Gastrocnemius medialis (tissue), 4 donors: ENCODE measurements at regions not wholly inside any gene's neighbourhood (a gene's known extent, or its start where the extent isn't known, plus 50 kb on each side); places are given as distances from the start of the nearest gene placed in this dataset.

Source experiments
- ATAC-seq, 2 donors: fragments of 150-250 bp; one replicate each; pipeline ENCODE4 v1.9.1; 2016
- DNase-seq, 2 donors: peaks; one replicate each; pipeline ENCODE4 v3.0.0-alpha.2; 2019
- H3K27ac ChIP-seq, 4 donors: fragments of 200-600 bp; sonication (generic); 1 replicate in 1 of 4; 2 replicates in 3 of 4; pipeline ENCODE4 v1.5.1; 2016 to 2018; ENCODE audit warnings: mild to moderate bottlenecking in 2 of 4, moderate library complexity in 1 of 4
- H3K27me3 ChIP-seq, 3 donors: fragments of 200-600 bp; sonication (generic) in 2 of 3; 1 replicate in 1 of 3; 2 replicates in 2 of 3; pipeline versions ENCODE4 v1.5.1 to v1.6.0; 2016 to 2019; ENCODE audit warnings: mild to moderate bottlenecking in 1 of 3, moderate library complexity in 1 of 3
- H3K36me3 ChIP-seq, 2 donors: fragments of 200-600 bp; sonication (generic) in 1 of 2; one replicate each; pipeline ENCODE4 v1.5.1; 2017 to 2018
- H3K4me1 ChIP-seq, 2 donors: fragments of 200-600 bp; sonication (generic) in 1 of 2; one replicate each; pipeline ENCODE4 v1.5.1; 2016 to 2017; ENCODE audit warnings: mild to moderate bottlenecking in 2 of 2
- H3K4me3 ChIP-seq, 4 donors: fragments of 200-600 bp; sonication (generic) in 3 of 4; 1 replicate in 1 of 4; 2 replicates in 3 of 4; pipeline ENCODE4 v1.5.1; 2016 to 2019; ENCODE audit warnings: mild to moderate bottlenecking in 2 of 4
- H3K9me3 ChIP-seq, 3 donors: fragments of 200-600 bp; sonication (generic) in 2 of 3; 1 replicate in 1 of 3; 2 replicates in 2 of 3; pipeline ENCODE4 v1.5.1; 2016 to 2019
- CTCF ChIP-seq, 5 experiments: fragments of 450-650 bp in 3 of 5; fragments of 200-600 bp in 2 of 5; sonication (generic) in 2 of 5; IDR thresholded peaks in 4 of 5; conservative IDR thresholded peaks in 1 of 5; 1 replicate in 4 of 5; 2 replicates in 1 of 5; pipeline ENCODE4 v1.5.1; 2016 to 2019; ENCODE audit warnings: antibody characterized with exemption in 5 of 5, mild to moderate bottlenecking in 3 of 5, moderate library complexity in 3 of 5
- POLR2A ChIP-seq, 2 donors: fragments of 450-650 bp; IDR thresholded peaks; one replicate each; pipeline ENCODE4 v1.6.1; 2017; ENCODE audit warnings: antibody characterized with exemption in 2 of 2, mild to moderate bottlenecking in 2 of 2, moderate library complexity in 2 of 2
- in situ Hi-C, 4 donors: fragments of 200-750 bp; cut with MboI; loops; one replicate each; pipeline versions ENCODE4 v1.15.0 to v1.8.0; 2017; ENCODE audit warnings: low sequenced_read_pairs in 4 of 4
- intact Hi-C: fragments of 100-400 bp; cut with DNase I; formaldehyde crosslinking; loops from one replicate; pipeline ENCODE4 v1.15.1; 2023; ENCODE audit warnings: low total_unique reads

- no peak overlapping the region for H3K27ac ChIP-seq
- in situ Hi-C loops (no loop called here), intact Hi-C loops (no loop called here)
- DNase-seq (no peak), ATAC-seq (no peak)
- H3K9me3 ChIP-seq, result no peaks in the 10 kb centered on the region
- H3K4me3 ChIP-seq, result no peak overlapping the region
- H3K36me3 ChIP-seq, result no peaks in the 10 kb centered on the region
- H3K4me1 ChIP-seq, result peaks cover 0 to 3% of the 10 kb centered on the region in 2 donors
- TF ChIP-seq POLR2A (IDR thresholded peaks at IDR 0.05) (no peak), CTCF (IDR thresholded peaks at IDR 0.05 in 4 of 5, conservative IDR thresholded peaks at IDR 0.05 in 1 of 5) (no peak)
- H3K27me3 ChIP-seq, result no peaks in the 10 kb centered on the region
Measured at GRCh38 chr5:90017239-90017638, 392.3 kb downstream of the CETN3 start.

- H3K4me1 ChIP-seq, result no peaks in the 10 kb centered on the region
- no peaks in the 10 kb centered on the region for H3K27me3 ChIP-seq
- no peak for ATAC-seq
- no peak for DNase-seq
- TF ChIP-seq POLR2A (IDR thresholded peaks at IDR 0.05) (no peak), CTCF (IDR thresholded peaks at IDR 0.05 in 4 of 5, conservative IDR thresholded peaks at IDR 0.05 in 1 of 5) (no peak)
- H3K36me3 ChIP-seq, result no peaks in the 10 kb centered on the region
- in situ Hi-C loops (no loop called here), intact Hi-C loops (no loop called here)
- H3K4me3 ChIP-seq, result no peak overlapping the region
- no peak overlapping the region for H3K27ac ChIP-seq
- no peaks in the 10 kb centered on the region for H3K9me3 ChIP-seq
Measured at GRCh38 chr5:90015584-90016018, 394.0 kb downstream of the CETN3 start.

- Histone ChIP-seq H3K4me1 (no peaks in the 10 kb centered on the region), H3K9me3 (no peaks in the 10 kb centered on the region), H3K27ac (no peak overlapping the region), H3K27me3 (no peaks in the 10 kb centered on the region), H3K36me3 (no peaks in the 10 kb centered on the region), H3K4me3 (no peak overlapping the region)
- ATAC-seq (no peak), DNase-seq (no peak)
- no peak for TF ChIP-seq POLR2A (IDR thresholded peaks at IDR 0.05)
- no peak for TF ChIP-seq CTCF (IDR thresholded peaks at IDR 0.05 in 4 of 5, conservative IDR thresholded peaks at IDR 0.05 in 1 of 5)
- in situ Hi-C loops (no loop called here), intact Hi-C loops (no loop called here)
Measured at GRCh38 chr5:90014420-90014819, 395.1 kb downstream of the CETN3 start.

- no peak for ATAC-seq
- in situ Hi-C loops (no loop called here), intact Hi-C loops (no loop called here)
- Histone ChIP-seq H3K27ac (no peak overlapping the region), H3K27me3 (no peaks in the 10 kb centered on the region), H3K4me3 (no peak overlapping the region), H3K9me3 (no peaks in the 10 kb centered on the region), H3K36me3 (no peaks in the 10 kb centered on the region), H3K4me1 (no peaks in the 10 kb centered on the region)
- no peak for DNase-seq
- TF ChIP-seq POLR2A (IDR thresholded peaks at IDR 0.05) (no peak), CTCF (IDR thresholded peaks at IDR 0.05 in 4 of 5, conservative IDR thresholded peaks at IDR 0.05 in 1 of 5) (no peak)
Measured at GRCh38 chr5:90000351-90000750, 409.2 kb downstream of the CETN3 start.
